ENCODE measurements at regions not wholly inside any gene's neighbourhood (a gene's known extent, or its start where the extent isn't known, plus 50 kb on each side); places are given as distances from the start of the nearest gene placed in this dataset.

GRCh38 chr9:79977510-79978197 lies 405.9 kb downstream of the TLE4 start:
- TF ChIP-seq, protein P1, sequence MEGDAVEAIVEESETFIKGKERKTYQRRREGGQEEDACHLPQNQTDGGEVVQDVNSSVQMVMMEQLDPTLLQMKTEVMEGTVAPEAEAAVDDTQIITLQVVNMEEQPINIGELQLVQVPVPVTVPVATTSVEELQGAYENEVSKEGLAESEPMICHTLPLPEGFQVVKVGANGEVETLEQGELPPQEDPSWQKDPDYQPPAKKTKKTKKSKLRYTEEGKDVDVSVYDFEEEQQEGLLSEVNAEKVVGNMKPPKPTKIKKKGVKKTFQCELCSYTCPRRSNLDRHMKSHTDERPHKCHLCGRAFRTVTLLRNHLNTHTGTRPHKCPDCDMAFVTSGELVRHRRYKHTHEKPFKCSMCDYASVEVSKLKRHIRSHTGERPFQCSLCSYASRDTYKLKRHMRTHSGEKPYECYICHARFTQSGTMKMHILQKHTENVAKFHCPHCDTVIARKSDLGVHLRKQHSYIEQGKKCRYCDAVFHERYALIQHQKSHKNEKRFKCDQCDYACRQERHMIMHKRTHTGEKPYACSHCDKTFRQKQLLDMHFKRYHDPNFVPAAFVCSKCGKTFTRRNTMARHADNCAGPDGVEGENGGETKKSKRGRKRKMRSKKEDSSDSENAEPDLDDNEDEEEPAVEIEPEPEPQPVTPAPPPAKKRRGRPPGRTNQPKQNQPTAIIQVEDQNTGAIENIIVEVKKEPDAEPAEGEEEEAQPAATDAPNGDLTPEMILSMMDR (IDR thresholded peaks at IDR 0.05; ENCODE audit: unreplicated experiment), result no peak
- H3K27me3 Mint-ChIP-seq (ENCODE audit: unreplicated experiment), result no peaks in the 10 kb centered on the region
- BruUV-seq (replicated peaks), result no TSS peak
- no peak overlapping the region for H3K4me3 Mint-ChIP-seq (ENCODE audit: low read depth, unreplicated experiment)
- H3K27ac Mint-ChIP-seq (ENCODE audit: unreplicated experiment), result no peak overlapping the region
- H3K36me3 Mint-ChIP-seq (ENCODE audit: insufficient read depth, unreplicated experiment), result no peaks in the 10 kb centered on the region
- H3K9me3 Mint-ChIP-seq (ENCODE audit: low read depth, unreplicated experiment), result no peaks in the 10 kb centered on the region
- CTCF ChIA-PET, result no interaction called here
- intact Hi-C loops (cut with micrococcal nuclease; ENCODE audit: unreplicated experiment), result no loop called here
- DNase-seq, result no peak
- H3K4me1 Mint-ChIP-seq (ENCODE audit: low read depth, unreplicated experiment), result no peaks in the 10 kb centered on the region

DNA sequence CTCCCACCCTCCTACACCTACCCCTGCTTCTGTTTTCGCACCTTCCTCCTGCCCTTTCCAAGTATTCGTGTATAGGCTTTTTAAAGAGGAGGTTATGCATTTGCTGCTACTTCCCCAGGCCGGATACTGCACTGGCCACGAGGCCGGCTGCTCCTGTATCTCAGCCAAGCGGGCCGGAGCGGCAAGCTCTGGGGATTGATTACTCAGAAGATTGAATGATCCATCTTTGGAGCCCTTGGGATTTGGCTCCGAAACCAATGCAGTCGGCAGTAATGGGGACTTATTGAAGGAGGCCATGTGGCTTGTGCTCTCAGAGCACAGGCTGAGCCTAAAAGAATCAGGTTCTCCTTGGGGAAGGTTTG lies 405.3 kb downstream of the TLE4 start:
- no peak for DNase-seq
- no peaks in the 10 kb centered on the region for H3K36me3 Mint-ChIP-seq (ENCODE audit: insufficient read depth, unreplicated experiment)
- H3K27ac Mint-ChIP-seq (ENCODE audit: unreplicated experiment), result no peak overlapping the region
- H3K4me3 Mint-ChIP-seq (ENCODE audit: low read depth, unreplicated experiment), result no peak overlapping the region
- H3K9me3 Mint-ChIP-seq (ENCODE audit: low read depth, unreplicated experiment), result peaks cover 2% of the 10 kb centered on the region
- no TSS peak for BruUV-seq (replicated peaks)
- H3K4me1 Mint-ChIP-seq (ENCODE audit: low read depth, unreplicated experiment), result no peaks in the 10 kb centered on the region
- CTCF ChIA-PET, result no interaction called here
- TF ChIP-seq, protein P1 (IDR thresholded peaks at IDR 0.05; ENCODE audit: unreplicated experiment), result no peak
- no peaks in the 10 kb centered on the region for H3K27me3 Mint-ChIP-seq (ENCODE audit: unreplicated experiment)
- intact Hi-C loops (cut with micrococcal nuclease; ENCODE audit: unreplicated experiment), result no loop called here

- Mint-ChIP-seq H3K27me3 (ENCODE audit: unreplicated experiment) (peaks cover 4% of the 10 kb centered on the region), H3K36me3 (ENCODE audit: insufficient read depth, unreplicated experiment) (no peaks in the 10 kb centered on the region), H3K9me3 (ENCODE audit: low read depth, unreplicated experiment) (peaks cover 5% of the 10 kb centered on the region), H3K27ac (ENCODE audit: unreplicated experiment) (no peak overlapping the region), H3K4me1 (ENCODE audit: low read depth, unreplicated experiment) (no peaks in the 10 kb centered on the region), H3K4me3 (ENCODE audit: low read depth, unreplicated experiment) (no peak overlapping the region)
- BruUV-seq (replicated peaks), result no TSS peak
- TF ChIP-seq, protein P1 (IDR thresholded peaks at IDR 0.05; ENCODE audit: unreplicated experiment), result no peak
- CTCF ChIA-PET, result no interaction called here
- DNase-seq, result no peak
- intact Hi-C loops (cut with micrococcal nuclease; ENCODE audit: unreplicated experiment), result no loop called here
These were observed 404.7 kb downstream of the TLE4 start for GRCh38 chr9:79976257-79977073.

GRCh38 chr9:79975621-79976256 lies 404.0 kb downstream of the TLE4 start:
- no peak overlapping the region for H3K27ac Mint-ChIP-seq (ENCODE audit: unreplicated experiment)
- BruUV-seq (replicated peaks), result no TSS peak

More at GRCh38 chr9:79975621-79976256, 404.0 kb downstream of the TLE4 start:
- Mint-ChIP-seq H3K9me3 (ENCODE audit: low read depth, unreplicated experiment) (peaks cover 11% of the 10 kb centered on the region), H3K36me3 (ENCODE audit: insufficient read depth, unreplicated experiment) (no peaks in the 10 kb centered on the region), H3K4me1 (ENCODE audit: low read depth, unreplicated experiment) (no peaks in the 10 kb centered on the region), H3K4me3 (ENCODE audit: low read depth, unreplicated experiment) (no peak overlapping the region), H3K27me3 (ENCODE audit: unreplicated experiment) (peaks cover 12% of the 10 kb centered on the region)
- DNase-seq, result no peak
- intact Hi-C loops (cut with micrococcal nuclease; ENCODE audit: unreplicated experiment), result no loop called here
- CTCF ChIA-PET, result no interaction called here
- TF ChIP-seq, protein P1 (IDR thresholded peaks at IDR 0.05; ENCODE audit: unreplicated experiment), result no peak
